IMR-90 (cell line): ENCODE measurements at regions not wholly inside any gene's neighbourhood (a gene's known extent, or its start where the extent isn't known, plus 50 kb on each side); places are given as distances from the start of the nearest gene placed in this dataset.

Source experiments
- CTCF ChIP-seq: conservative IDR thresholded peaks from 2 replicates; pipeline ENCODE4 v1.5.1; 2012; ENCODE audit warnings: mild to moderate bottlenecking, low read depth, low read length, improper control_type of control experiment
- POLR2A ChIP-seq: IDR thresholded peaks from 2 replicates; pipeline ENCODE4 v1.6.1; 2012; ENCODE audit warnings: mild to moderate bottlenecking, low read depth, low read length
- RCOR1 ChIP-seq: IDR thresholded peaks from 2 replicates; pipeline ENCODE4 v1.6.1; 2012; ENCODE audit warnings: mild to moderate bottlenecking, low read length, improper control_type of control experiment; ENCODE audit not compliant: insufficient replicate concordance
- SMC3 ChIP-seq: fragments of 150-350 bp; IDR thresholded peaks from 2 replicates; pipeline ENCODE4 v1.6.1; 2016; ENCODE audit warnings: low read depth, mild to moderate bottlenecking, antibody characterized with exemption, low read length, moderate library complexity
- TF ChIP-seq, protein P1 (sequence below): fragments of 150-350 bp; IDR thresholded peaks from 2 replicates; pipeline ENCODE4 v1.6.1; 2017; ENCODE audit warnings: mild to moderate bottlenecking, antibody characterized with exemption, low read length, low read depth

DNA sequence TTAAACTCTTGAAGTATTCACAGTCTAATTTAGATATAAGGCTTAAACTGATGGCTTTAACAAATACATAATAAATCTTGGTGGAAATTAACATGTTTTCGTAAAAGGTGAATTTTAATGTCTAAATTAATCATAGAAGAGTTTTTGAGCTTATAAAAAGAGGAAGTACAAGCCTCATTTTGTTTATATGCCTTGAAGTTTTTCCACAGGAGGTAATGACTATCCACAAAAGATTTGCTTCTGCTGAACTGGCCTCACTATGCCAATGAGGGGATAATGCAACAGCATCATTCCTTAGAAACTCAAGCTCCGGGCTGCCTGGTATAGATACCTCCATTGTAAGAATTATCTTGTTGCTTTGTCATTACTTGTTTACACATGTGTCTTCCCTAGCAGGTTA lies 175.6 kb downstream of the DUSP6 start:
- TF ChIP-seq CTCF (no peak), RCOR1 (no peak), SMC3 (no peak), POLR2A (no peak)
- TF ChIP-seq, protein P1, sequence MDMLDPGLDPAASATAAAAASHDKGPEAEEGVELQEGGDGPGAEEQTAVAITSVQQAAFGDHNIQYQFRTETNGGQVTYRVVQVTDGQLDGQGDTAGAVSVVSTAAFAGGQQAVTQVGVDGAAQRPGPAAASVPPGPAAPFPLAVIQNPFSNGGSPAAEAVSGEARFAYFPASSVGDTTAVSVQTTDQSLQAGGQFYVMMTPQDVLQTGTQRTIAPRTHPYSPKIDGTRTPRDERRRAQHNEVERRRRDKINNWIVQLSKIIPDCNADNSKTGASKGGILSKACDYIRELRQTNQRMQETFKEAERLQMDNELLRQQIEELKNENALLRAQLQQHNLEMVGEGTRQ, result no peak
